GM21423 (cell line): ENCODE measurements at regions not wholly inside any gene's neighbourhood (a gene's known extent, or its start where the extent isn't known, plus 50 kb on each side); places are given as distances from the start of the nearest gene placed in this dataset.

Experiments
- ATAC-seq: cut with Tn5 transposase; IDR thresholded peaks from one replicate; pipeline ENCODE4 v1.9.1; 2021; ENCODE audit warnings: mild to moderate bottlenecking, moderate library complexity; ENCODE audit not compliant: unreplicated experiment

GRCh38 chr5:2460098-2460497 lies 291.4 kb downstream of the IRX2 start:
- ATAC-seq: no peak

DNA sequence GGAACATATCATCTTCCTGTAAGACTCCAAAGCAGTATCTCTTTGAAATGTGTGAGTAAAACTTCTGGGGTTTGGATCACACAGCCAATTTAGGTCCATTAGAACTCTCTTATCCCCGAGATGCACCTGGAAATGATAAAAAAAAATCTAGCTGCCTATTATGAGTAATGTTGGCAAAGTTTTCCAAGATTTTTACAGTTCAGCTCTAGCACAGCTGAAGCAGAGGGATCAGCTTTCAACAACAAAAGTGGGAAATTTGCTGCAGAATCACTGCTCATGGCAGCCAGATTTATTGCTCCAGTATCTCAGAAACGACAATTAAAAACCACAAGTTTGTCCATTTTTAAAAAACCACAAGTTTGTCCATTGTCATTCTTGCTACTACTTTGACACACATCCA lies 292.2 kb downstream of the IRX2 start:
- no peak for ATAC-seq

DNA sequence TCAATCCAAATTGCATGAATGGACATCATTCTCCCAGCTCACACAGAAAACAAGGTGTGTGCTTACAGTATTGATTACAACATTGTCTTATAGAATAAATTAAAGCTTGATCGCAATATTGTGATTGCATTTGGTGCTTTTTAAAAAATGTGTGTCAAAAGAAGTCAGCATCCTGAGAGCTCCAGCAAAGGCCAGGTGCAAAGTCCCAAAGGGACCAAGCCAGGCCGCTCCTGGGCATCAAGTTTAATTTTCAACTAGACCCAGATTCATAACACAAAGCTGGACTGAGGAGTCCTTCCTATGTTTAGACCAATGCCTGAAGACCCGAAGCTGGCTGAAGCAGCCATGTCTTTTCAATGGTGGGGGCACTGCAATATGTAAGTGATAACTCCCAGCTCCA lies 295.6 kb downstream of the IRX2 start:
- no peak for ATAC-seq

- no peak for ATAC-seq
Observed at GRCh38 chr5:2454876-2455275, 296.6 kb downstream of the IRX2 start.

DNA sequence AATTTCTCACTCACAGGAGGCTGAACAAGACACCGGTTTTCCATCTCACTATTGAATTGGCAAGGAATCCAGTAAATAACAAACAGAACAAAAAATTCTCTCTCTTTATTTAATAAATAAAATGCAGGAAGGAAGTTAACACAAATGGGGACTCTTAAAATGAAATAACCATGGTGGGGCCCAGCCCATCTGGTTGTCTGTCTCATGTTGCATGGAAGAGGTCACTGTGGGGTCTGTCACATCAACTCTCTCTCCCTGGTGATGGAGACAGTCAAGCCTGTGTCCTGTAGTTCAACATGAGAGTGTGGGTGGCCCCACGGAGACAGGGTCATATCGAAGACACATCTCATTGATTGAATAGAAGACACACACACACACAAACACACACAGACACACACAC lies 297.7 kb downstream of the IRX2 start:
- ATAC-seq: no peak

DNA sequence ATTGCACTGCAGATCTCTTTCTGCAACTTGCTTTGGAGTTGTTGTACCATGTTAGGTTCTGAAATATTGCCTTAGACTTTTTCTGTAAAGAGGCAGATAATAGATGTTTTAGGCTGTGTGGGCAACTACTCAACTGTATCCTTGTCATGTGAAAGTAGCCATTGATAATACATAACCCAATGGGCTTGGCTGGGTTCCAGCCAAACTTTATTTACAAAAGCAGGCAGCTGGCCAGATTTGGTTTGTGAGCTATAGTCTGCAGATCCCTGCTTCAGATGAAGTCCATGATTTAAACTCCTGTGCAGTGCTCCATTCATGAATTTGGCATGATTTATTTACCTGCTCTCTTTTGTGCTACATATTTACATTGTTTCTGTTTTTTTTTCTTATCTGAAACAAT lies 300.4 kb downstream of the IRX2 start:
- ATAC-seq: no peak

DNA sequence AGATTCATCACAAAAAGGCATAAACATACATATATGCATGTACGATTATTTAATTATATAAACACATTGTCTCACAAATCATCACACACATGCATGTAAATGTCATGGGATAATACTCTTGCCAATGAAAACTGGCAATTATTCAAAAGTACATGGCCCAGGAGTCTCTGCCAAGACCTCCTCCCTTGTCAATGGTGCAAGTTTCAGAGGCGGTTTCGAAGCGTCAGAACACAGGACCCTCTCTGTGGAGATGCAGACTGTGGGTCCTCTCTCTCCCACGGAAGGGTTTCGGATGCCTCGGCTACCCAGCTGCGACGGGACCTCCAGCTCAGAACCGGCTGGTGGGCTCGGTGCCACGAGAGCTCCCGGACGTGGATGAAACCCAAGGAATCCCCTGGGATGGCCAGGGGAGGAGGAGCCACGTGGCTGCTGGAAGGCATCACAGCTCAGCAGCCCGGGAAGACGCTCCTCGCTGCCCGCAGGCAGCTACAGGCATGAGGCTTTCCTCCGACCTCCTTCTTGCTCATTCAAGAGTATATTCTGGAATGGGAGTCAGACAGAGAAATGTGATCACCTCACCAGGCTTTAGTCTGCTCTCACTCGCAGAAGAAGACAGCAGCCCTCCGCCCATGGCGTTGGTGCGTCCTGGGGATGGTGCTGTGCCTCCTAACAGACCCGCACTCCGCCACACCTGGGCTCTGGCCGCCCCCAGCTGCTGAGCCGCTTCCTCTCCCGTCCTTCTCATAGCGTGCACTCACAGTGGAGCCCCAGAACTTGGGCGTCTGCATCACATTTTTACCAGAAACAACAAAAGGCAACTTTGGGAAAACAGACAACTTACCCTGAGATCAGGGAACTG lies 308.8 kb downstream of the IRX2 start:
- ATAC-seq: no peak

GRCh38 chr5:2441495-2442180 lies 309.8 kb downstream of the IRX2 start:
- ATAC-seq: no peak

DNA sequence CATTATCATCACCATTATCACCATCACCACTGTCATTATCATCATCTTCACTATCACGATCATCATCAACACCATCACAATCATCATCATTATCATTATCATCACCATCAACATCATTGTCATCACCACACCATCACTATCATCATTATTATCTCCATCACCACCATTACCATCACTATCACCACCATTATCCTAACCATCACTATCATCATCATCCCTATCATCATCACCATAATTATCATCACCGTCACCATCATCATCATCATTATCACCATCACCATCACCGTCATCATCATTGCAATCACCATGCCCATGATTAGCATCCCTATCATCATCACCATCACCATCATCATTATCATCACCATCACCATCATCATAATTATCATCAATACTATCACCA lies 311.9 kb downstream of the IRX2 start:
- ATAC-seq: no peak

DNA sequence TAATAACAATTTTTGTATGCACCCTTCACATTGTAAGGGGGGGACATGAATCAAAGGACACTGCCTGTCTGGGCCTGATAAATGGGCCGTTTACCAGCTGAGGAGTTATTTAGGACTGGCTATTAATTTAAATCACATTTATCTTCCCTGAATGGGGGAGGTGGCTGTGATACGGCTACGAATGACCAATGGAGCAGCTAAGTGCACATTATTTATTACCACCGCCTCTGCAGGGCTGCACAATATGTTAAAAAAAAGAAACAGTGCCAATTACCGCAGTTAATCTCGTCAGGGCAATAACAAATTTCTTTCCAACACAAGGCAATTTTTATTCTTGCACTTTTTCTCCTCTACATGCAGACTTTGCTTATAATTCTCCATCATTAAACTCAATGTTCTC lies 318.4 kb downstream of the IRX2 start:
- ATAC-seq: no peak

DNA sequence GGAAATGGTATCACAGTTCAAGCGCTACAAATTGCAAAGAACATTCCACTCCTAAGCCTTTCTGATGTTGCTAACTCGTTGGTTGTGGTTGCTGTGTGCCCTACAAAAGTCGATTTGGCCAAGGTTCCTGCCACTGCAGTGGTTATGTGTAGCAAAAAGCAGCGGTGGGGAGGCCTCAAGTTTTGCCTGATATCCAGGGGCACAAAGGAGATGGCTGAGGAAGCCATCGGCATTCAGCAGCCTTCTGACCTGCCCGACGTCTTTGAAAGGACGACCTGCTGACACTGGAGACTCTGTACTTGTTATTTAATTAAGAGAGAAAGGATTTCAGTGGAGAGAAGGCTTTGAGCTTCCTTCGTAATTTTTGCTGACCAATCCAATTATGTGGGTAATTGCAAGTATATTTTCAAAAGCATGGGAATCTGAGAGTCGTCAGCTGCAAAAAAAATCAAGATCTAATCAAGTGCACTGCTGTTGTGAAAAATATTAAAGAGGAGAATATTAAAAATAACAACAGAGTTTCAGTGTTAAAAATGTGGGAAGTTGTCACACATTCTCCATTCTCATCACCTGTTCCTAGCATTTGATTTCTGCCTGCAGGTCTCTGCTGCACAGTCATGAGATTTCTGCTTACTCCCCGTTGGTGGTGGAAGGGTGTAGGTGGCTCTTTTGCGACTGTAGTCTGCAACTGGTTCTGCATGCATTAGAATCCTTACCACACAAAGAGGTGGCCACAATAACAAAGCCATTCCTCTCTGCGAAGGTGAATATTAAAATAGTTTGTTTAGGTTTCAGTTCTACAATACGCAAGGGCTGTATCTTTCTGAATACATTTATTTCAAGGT lies 319.2 kb downstream of the IRX2 start:
- ATAC-seq: no peak

DNA sequence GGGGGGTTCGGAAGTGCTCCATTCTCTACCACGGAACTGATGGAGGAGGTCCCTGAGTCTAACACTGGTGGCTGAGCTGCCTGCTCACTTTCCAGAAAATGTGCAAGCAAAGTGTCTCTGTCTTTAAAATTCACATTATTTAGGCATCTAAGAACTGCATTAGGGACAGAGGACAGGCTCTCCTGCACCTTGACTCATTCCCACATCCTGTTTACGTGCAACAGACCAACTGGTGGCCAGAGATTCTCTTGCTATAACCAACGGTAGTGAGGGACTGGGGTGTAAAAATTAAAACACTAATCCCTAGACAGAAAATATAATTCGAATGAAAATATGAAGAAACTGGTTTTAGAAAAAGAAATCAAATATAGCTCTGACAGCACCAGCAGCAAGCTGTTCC lies 320.9 kb downstream of the IRX2 start:
- no peak for ATAC-seq

GRCh38 chr5:2427983-2428382 lies 323.5 kb downstream of the IRX2 start:
- no peak for ATAC-seq

GRCh38 chr5:2423634-2424033 lies 327.8 kb downstream of the IRX2 start:
- ATAC-seq: no peak

- no peak for ATAC-seq
Observed at GRCh38 chr5:2417301-2417700, 334.2 kb downstream of the IRX2 start.

DNA sequence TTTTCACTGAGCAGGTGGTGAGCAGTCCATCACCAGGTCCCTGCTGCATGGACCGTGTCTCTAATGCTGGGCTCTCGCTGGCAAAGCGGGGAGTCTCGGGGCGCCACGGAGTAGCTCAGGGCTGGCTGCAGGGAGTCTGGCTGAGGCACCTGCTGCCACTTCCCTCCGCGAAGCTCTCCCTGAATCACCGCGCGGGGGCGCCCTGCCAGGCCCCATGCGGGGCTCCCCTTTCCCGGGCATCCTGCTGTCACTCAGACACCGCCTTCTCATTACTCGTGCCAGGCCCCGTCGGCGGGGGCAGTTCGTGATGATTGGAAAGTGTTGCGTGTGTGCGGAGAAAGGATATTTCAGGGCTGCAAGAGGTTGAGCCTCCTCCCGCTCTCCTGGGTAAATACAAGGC lies 335.8 kb downstream of the IRX2 start:
- no peak for ATAC-seq

DNA sequence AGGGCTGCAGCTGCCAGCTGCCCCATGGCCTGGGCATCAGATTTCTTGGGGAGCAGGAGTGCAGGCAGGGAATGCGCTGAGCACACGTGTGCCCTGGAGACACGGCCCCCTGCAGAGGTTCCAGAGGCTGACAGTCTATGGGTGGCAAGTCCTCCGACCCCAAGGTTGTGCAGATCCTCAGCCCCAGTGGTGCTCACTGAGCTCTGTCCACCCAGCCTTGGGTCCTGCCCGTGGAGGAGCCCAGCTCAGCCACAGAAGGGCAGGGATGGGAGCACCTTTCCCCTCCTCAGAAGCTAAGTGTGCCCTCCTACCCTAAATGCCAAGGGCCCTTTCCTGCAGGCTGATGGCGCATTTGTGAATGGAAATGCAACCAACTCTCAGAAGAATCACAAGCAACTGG lies 341.0 kb downstream of the IRX2 start:
- no peak for ATAC-seq

DNA sequence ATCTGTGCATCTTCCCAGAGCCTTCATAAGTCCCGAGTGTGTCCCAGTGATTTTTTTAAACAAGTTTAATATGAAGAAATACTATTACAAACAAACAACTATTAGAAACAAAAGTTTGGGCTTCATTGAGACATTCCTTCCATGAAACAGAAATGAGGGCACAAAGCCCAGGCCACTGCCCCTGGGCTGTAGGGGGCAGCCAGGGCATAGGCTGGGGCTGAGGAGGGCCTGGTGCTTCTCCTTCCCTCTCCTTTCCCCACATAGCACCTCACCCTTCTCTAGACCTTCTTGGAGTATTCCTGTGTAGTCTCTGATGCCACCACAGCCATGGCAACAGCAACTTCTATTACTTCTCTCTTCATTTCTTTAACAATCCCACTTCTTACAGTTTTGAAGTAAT lies 348.2 kb downstream of the IRX2 start:
- no peak for ATAC-seq

DNA sequence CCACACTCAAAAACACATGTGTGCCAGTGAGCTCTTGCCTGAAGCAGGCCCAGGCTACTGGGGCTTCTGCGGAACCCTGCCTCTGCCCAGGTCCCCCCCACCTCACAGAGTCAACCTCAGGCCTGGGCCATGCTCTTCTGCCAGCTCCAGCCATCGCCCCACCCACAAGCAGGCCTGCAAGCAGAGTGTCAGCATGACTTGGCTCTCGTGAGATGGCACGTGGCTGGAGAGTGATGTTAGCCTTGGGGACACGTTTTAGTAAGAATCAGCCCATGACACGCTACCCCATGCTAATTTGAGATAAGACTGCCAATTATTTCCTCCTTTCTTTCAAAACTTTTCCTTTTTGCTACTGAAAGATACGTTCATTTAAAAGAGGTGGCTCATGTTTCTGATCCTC lies 351.7 kb downstream of the IRX2 start:
- no peak for ATAC-seq

GRCh38 chr5:2399096-2399495 lies 352.4 kb downstream of the IRX2 start:
- ATAC-seq: no peak

- ATAC-seq: no peak
Observed at GRCh38 chr5:2393556-2393955, 357.9 kb downstream of the IRX2 start.

GRCh38 chr5:2391566-2391965 lies 359.9 kb downstream of the IRX2 start:
- no peak for ATAC-seq
